Epithelial cell of esophagus (primary cell): ENCODE measurements at regions not wholly inside any gene's neighbourhood (a gene's known extent, or its start where the extent isn't known, plus 50 kb on each side); places are given as distances from the start of the nearest gene placed in this dataset.
A peak's percentile ranks its signal among the peaks of the same experiment; 100 is the strongest.

ENCODE experiments used
- DNase-seq: peaks from one replicate; pipeline ENCODE4 v3.0.0; 2010; ENCODE audit warnings: low read depth
- H3K4me3 ChIP-seq: 2 replicates; pipeline ENCODE4 v1.5.1; 2011; ENCODE audit warnings: mild to moderate bottlenecking, low read length, control low read depth
- CTCF ChIP-seq: IDR thresholded peaks from 2 replicates; pipeline ENCODE4 v1.5.1; 2011; ENCODE audit warnings: low read depth, mild to moderate bottlenecking, low read length, control low read depth, inconsistent platforms; ENCODE audit not compliant: insufficient read depth; ENCODE audit errors: missing control alignments

GRCh38 chr20:17848249-17849048 lies 120.1 kb downstream of the SNX5 start:
- H3K4me3 ChIP-seq: no peak overlapping the region
- no peak for TF ChIP-seq CTCF
- DNase-seq: no peak

GRCh38 chr20:17845701-17846475 lies 122.7 kb downstream of the SNX5 start:
- DNase-seq: peak; percentile 23
- no peak for TF ChIP-seq CTCF

GRCh38 chr20:17844549-17845298 lies 123.9 kb downstream of the SNX5 start:
- no peak overlapping the region for H3K4me3 ChIP-seq
- no peak for TF ChIP-seq CTCF
- DNase-seq: no peak

More at GRCh38 chr20:17845701-17846475, 122.7 kb downstream of the SNX5 start:
- H3K4me3 ChIP-seq: no peak overlapping the region

GRCh38 chr20:17844133-17844429 lies 124.5 kb downstream of the SNX5 start:
- TF ChIP-seq CTCF: no peak
- DNase-seq: no peak
- no peak overlapping the region for H3K4me3 ChIP-seq

GRCh38 chr20:17843246-17844132 lies 125.1 kb downstream of the SNX5 start:
- no peak overlapping the region for H3K4me3 ChIP-seq
- peak; percentile 71 for DNase-seq
- no peak for TF ChIP-seq CTCF

GRCh38 chr20:17841751-17842215 lies 126.8 kb downstream of the SNX5 start:
- DNase-seq: no peak
- H3K4me3 ChIP-seq: no peak overlapping the region
- no peak for TF ChIP-seq CTCF
